Kidney capillary endothelial cell (primary cell): ENCODE measurements at regions not wholly inside any gene's neighbourhood (a gene's known extent, or its start where the extent isn't known, plus 50 kb on each side); places are given as distances from the start of the nearest gene placed in this dataset.
"Not testable (repeated sequence)": the region's sequence is repeated elsewhere in the genome, so short reads cannot be mapped to it uniquely, and the experiment has no call there.

Experiments used
- DNase-seq: peaks from one replicate; pipeline ENCODE4 v3.0.0-alpha.2; 2018; ENCODE audit warnings: low spot score

GRCh38 chr5:40223884-40224402, 455.8 kb upstream of the PTGER4 start:
- DNase-seq = no peak

DNA sequence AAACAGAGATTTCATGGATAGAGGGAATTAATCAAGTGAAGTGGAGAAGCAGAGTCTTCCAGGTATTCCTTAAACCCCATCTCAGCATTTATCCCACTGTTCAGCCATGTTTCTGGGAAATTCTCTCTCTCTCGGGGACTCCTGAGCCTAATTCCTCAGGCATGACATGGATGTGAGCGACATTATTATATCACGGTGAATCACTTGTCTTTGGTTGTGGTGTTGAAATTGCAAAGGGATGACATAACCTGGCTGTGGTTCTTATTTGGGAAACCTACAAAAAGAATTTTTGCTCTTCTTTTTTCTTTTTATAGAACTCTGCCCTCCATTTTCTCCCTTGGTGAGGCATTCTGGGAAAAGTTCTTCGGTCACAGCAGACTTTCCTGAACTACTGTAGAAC, 457.9 kb upstream of the PTGER4 start:
- DNase-seq = no peak

GRCh38 chr5:40221255-40221654, 458.5 kb upstream of the PTGER4 start:
- no peak for DNase-seq

DNA sequence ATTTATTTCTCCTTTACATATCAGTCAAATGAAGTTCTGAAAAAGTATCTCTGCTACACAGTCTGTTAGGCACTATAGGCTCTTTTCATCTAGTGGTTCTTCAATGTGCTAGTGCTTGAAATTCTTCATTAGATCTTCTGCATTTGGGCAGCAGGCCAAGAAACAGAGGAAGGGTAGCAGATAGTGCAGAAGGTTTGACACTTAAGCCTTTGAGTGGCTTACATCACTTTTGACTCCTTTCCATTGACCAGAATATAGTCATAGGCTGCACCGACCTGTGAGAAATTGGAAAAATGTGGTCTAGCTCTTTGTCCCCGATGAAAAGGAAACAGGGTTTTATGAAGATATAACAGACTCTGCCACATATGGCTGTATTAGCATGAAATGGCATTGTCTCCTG, 459.5 kb upstream of the PTGER4 start:
- DNase-seq = no peak

GRCh38 chr5:40217553-40217952, 462.2 kb upstream of the PTGER4 start:
- DNase-seq = no peak

GRCh38 chr5:40210694-40211093, 469.0 kb upstream of the PTGER4 start:
- no peak for DNase-seq

DNA sequence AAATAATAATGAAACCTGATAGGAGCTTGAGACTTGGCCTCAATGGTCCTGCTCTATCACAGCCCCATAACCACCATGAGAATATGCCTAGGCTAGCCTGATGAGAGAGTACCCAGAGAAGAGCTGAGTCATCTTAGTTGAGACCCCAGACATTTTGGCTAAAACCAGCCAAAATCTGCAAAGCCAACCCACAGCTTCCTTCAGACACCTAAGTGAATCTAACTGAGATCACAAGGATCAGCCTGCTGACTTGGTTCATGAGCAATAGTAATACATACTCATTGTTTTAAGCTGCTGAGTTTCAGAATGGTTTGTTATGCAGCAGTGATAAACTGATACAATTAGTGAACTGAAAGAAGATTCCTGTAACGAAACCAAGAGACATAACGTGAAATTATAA, 473.7 kb upstream of the PTGER4 start:
- DNase-seq = no peak

DNA sequence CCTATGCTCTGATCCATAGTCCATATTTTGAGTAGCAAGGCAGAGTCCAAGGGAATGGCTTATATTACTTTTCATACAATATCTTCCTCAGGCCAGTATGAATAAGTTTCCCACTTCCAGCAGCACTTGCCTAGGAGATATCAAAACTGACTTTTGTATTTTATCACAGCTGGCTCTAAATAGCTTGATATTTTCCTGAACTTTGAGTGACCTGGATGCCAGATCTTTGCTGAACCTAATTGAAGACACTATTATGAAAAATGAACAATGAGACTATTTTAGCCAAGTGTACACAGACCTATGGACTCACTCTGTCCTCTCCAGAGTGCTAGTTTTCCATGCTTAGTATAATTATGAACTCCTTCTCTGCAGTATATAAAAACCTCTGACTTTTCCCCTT, 475.6 kb upstream of the PTGER4 start:
- no peak for DNase-seq

DNA sequence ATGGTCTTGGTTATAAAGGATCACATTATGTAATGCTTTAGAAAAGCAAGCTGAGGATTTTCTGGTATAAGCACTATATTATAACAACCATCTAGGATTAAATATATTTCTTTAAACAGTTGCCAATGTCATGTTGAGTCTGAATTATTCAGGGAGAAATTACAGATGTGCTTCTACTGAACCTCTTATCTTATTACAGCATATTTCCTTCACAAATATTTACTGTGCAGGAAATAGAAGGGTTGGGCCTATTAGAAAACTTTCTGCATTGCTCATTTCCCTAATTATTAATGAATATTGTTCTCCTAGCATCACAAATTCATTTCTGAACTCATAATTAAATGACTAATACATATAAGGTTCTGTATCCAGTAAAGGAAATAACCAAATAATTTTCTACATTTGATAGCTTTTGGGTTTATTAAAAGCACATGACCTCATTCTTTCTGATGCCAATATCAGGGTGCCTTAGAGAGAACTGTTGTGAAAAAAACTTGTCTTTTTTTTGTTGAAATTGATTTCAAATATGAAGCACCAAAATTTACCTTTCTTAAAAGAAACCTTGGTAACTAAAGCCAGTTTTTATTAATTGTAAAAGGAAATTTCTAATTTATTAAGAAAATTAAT, 476.8 kb upstream of the PTGER4 start:
- peak; percentile 41 for DNase-seq

GRCh38 chr5:40198736-40199135, 481.0 kb upstream of the PTGER4 start:
- peak; percentile 7 for DNase-seq

DNA sequence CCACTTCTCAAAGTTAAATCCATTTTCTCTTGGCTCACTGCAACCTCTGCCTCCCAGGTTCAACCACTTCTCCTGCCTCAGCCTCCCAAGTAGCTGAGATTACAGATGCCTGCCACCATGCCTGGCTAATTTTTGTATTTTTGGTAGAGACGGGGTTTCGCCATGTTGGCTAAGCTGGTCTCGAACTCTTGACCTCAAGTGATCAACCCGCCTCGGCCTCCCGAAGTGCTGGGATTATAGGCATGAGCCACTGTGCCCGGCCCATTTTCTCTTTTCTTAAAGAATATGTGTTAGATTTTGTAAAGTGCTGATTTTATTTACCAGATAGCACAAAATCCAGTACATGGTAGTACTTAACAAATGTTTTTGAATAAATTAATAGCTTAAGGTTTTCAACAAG, 484.1 kb upstream of the PTGER4 start:
- not testable (repeated sequence) for DNase-seq

DNA sequence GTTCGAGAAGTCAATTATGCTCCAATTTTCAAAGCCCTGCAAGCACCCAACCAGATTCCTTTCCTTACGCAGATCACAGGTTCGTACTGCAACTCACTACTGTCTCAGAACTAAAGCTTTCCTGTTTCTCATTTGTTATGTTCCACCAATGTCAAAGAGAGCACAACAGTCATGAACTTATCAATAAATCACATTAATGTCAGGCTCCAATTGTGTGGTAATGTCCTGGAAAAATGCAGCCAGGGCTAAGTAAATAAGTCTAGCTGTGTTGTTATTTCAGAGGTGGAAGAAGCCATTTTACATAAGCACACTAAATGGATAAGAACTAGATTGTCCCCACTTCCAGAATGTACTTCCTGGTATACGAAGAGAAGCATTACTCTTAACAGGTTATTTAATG, 488.6 kb upstream of the PTGER4 start:
- no peak for DNase-seq

DNA sequence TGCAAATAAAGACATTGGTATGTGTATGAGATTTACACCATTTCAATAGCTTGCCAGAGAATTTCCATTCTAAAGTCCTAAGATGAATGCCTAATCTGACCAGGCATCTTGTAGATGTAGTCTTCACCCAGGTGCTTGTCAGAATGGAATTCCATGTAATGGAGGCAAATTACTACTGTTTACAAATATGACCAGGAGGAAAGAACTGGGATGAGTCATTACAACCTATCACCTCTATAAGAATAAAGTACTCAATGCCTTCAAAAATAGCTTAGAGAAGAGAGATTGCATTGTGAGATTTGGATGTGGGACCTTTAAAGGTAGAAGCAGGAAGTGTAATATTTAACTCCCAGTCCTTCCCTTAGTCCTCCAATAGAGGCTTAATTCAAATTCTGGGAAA, 507.0 kb upstream of the PTGER4 start:
- DNase-seq = peak; percentile 22

- DNase-seq = peak; percentile 74
These were observed 507.7 kb upstream of the PTGER4 start for GRCh38 chr5:40171971-40172370.

DNA sequence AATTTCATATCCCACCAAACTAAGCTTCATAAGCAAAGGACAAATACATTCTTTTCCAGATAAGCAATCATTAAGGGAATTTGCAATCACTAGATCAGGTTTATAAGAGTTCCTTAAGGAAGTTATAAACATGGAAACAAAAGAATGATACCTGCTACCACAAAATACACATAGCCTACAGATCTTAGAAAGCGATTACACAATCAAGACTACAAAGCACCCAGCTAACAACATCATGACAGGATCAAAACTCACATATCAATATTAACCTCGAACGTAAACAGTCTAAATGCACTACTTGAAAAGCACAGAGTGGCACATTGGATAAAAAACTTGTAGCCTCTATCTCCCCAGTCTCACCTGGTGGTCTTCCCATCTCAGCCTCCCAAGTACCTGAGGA, 512.4 kb upstream of the PTGER4 start:
- DNase-seq = no peak

DNA sequence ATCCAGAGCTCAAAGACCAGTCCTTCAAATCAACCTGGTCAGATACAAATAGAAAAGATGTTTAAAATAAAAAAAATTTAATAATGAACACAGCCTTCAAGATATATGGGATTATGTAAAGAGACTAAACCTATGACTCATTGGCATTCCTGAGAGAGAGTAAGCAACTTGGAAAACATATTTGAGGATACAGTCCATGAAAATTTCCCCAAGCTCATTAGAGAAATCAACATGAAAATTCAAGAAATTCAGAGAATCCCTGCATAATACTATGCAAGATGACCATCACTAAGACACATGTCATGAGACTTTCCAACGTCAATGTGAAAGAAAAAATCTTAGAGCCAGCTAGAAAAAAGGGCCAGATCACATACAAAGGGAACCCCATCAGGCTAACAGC, 512.9 kb upstream of the PTGER4 start:
- DNase-seq = no peak

- no peak for DNase-seq
These were observed 513.7 kb upstream of the PTGER4 start for GRCh38 chr5:40165789-40166728.

DNA sequence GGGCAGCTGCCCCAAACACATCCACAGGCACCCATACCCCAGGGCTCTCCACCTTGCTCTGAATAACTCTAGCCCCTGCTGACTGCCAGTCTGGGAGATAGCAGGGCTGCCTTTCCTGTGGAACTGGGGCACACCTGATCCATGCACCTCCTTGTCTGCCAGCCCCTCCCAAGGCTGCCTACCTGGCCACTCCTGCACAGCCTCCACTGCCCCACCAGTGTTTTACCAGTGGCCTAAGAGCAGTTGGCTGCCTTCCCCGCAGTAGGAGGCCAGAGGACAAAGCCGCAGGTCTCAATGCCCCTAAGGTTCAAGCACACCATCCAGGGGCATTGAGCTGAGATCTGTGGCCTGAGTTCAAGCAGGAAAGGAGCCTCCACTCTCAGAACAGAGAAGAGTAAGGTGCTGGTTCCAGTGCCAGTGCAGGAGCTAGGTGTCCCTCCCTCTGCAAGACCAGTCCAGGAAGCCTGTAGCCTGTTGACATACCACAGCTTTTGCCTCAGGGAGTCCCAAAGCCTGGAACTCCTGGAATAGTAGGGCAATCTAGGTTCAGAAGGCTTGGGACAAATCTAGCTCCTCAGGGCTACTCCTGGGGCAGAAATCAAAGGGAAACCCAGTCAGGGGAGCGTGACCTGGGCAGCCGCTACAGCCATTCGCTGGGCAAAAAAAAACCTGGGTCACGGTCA, 514.5 kb upstream of the PTGER4 start:
- DNase-seq = no peak

- DNase-seq = no peak
These were observed 519.3 kb upstream of the PTGER4 start for GRCh38 chr5:40160435-40160834.

GRCh38 chr5:40154194-40154593, 525.5 kb upstream of the PTGER4 start:
- DNase-seq = no peak

- no peak for DNase-seq
These were observed 528.8 kb upstream of the PTGER4 start for GRCh38 chr5:40150896-40151295.

DNA sequence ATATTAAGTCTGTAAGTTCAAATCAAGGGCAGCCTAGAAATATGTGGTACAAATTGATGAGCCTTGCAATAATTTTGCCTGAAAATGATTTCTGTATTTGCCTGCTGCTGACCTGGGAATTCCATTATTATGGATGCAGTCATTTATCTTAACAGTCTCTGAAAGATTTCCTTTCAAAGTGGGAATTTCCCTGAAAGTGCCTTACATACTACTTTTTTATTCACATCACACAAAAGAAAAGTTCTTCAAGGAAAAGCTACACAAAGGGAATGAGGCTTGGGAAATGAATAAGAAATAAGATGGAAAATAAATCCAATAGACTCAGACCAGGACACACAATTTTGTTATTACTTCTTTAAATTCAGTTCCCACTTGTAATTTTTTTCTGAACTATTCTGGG, 537.8 kb upstream of the PTGER4 start:
- DNase-seq = no peak

DNA sequence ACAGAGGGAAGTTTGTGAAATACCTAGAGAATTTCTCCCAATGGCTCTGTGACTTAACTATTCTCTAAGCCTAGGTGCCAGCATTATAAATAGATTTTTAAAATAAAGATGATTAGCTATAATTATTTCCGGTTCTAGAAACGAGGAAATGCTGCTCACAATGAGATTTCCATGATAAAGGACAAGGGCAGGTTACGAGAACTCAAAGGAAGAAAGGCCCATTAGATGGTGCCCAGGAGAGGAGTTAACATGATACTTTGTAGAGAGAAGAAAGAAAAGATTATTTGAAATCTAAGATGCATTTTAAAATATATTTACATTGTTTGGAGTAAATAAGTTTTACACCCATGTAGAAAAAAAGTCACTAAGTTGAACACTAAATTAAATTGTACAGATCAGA, 538.3 kb upstream of the PTGER4 start:
- DNase-seq = no peak
